Testis (tissue), 2 donors: ENCODE measurements at regions not wholly inside any gene's neighbourhood (a gene's known extent, or its start where the extent isn't known, plus 50 kb on each side); places are given as distances from the start of the nearest gene placed in this dataset.

Source experiments
- POLR2A ChIP-seq: fragments of 450-650 bp; IDR thresholded peaks from one replicate; pipeline ENCODE4 v1.6.1; 2017; ENCODE audit warnings: antibody characterized with exemption, mild to moderate bottlenecking, moderate library complexity
- TF ChIP-seq, protein P1 (sequence below), 3 experiments: fragments of 450-650 bp in 2 of 3; fragments of 200-600 bp in 1 of 3; sonication (generic) in 1 of 3; IDR thresholded peaks; one replicate each; pipeline ENCODE4 v1.5.1; 2016 to 2019; ENCODE audit warnings: antibody characterized with exemption in 3 of 3, mild to moderate bottlenecking in 2 of 3, moderate library complexity in 1 of 3

DNA sequence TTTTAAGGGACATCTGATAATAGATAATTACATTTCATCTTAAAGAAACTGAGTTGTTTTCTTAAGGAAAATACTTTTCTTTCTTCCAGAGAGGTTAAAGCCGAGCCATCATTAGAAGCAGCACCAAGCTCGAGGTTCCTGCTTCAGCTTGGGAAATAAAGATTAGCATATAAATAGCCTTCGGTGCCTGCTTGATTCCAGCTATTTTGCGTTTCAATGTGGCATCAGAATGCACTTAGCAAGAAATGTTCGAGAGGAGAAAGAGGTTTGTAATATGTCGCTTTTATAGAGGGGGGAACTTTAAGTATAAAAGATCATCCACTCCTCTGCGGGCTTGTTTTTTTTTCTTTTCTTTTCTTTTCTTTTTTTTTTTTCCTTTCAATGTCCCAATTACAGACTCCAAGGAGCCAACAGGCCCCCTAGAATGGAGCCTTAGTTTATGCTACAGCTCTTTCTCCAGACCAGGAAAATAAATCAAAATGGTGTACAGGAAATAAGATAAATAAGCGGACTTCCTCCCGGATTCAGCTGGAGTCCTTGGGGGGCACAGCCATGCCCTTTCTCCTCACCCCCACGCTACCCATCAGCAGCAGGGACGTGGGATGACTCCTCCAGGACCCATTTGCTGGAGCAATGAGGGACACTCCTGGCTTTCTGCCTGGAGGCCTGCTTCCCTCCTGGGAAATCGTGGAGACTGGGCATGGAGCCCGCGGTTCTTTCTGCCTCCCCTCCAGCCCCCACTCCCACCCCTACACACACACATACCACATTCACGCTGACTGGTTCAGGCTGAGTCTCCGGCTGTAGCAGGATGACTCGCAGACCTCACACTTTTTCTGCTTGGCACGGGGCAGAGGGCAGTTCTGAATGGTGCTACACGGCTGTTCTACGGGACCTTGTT lies 131.6 kb downstream of the RRAGC start:
- TF ChIP-seq, protein P1, sequence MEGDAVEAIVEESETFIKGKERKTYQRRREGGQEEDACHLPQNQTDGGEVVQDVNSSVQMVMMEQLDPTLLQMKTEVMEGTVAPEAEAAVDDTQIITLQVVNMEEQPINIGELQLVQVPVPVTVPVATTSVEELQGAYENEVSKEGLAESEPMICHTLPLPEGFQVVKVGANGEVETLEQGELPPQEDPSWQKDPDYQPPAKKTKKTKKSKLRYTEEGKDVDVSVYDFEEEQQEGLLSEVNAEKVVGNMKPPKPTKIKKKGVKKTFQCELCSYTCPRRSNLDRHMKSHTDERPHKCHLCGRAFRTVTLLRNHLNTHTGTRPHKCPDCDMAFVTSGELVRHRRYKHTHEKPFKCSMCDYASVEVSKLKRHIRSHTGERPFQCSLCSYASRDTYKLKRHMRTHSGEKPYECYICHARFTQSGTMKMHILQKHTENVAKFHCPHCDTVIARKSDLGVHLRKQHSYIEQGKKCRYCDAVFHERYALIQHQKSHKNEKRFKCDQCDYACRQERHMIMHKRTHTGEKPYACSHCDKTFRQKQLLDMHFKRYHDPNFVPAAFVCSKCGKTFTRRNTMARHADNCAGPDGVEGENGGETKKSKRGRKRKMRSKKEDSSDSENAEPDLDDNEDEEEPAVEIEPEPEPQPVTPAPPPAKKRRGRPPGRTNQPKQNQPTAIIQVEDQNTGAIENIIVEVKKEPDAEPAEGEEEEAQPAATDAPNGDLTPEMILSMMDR (IDR thresholded peaks at IDR 0.05) = no peak
- TF ChIP-seq POLR2A = no peak
